Loucy (cell line): ENCODE measurements at regions not wholly inside any gene's neighbourhood (a gene's known extent, or its start where the extent isn't known, plus 50 kb on each side); places are given as distances from the start of the nearest gene placed in this dataset.

ENCODE experiments used
- H2AFZ ChIP-seq: fragments of 200-600 bp; sonication (generic); 2 replicates; pipeline ENCODE4 v1.6.0; 2016; ENCODE audit warnings: antibody characterized with exemption, mild to moderate bottlenecking, low read length, moderate library complexity
- H3F3A ChIP-seq: fragments of 200-600 bp; 2 replicates; pipeline ENCODE4 v1.6.0; 2016; ENCODE audit warnings: antibody characterized with exemption, low read depth, mild to moderate bottlenecking
- H3K27me3 ChIP-seq: fragments of 200-600 bp; sonication (generic); 2 replicates; pipeline ENCODE4 v1.6.1; 2014; ENCODE audit warnings: low read length, mild to moderate bottlenecking; ENCODE audit not compliant: insufficient read depth, poor library complexity, severe bottlenecking
- H3K36me3 ChIP-seq: fragments of 200-600 bp; sonication (generic); 2 replicates; pipeline ENCODE4 v1.6.1; 2016; ENCODE audit warnings: low read length; ENCODE audit not compliant: insufficient read depth
- H3K4me1 ChIP-seq: fragments of 200-600 bp; sonication (generic); 2 replicates; pipeline ENCODE4 v1.5.1; 2014; ENCODE audit warnings: low read length, mild to moderate bottlenecking; ENCODE audit not compliant: insufficient read depth, poor library complexity, severe bottlenecking
- H3K4me2 ChIP-seq: fragments of 200-600 bp; sonication (generic); 2 replicates; pipeline ENCODE4 v1.6.0; 2014; ENCODE audit warnings: antibody characterized with exemption, low read length, low read depth, mild to moderate bottlenecking; ENCODE audit not compliant: poor library complexity, severe bottlenecking
- H3K4me3 ChIP-seq: fragments of 200-600 bp; sonication (generic); 2 replicates; pipeline ENCODE4 v1.5.1; 2014; ENCODE audit warnings: low read length, mild to moderate bottlenecking, mixed read lengths; ENCODE audit not compliant: poor library complexity, severe bottlenecking
- H3K79me2 ChIP-seq: fragments of 200-600 bp; sonication (generic); 2 replicates; pipeline ENCODE4 v1.6.1; 2014; ENCODE audit warnings: low read length; ENCODE audit not compliant: insufficient read depth
- H3K9ac ChIP-seq: fragments of 200-600 bp; sonication (generic); 2 replicates; pipeline ENCODE4 v1.6.0; 2014; ENCODE audit warnings: mild to moderate bottlenecking, low read depth, low read length, moderate library complexity; ENCODE audit not compliant: poor library complexity, severe bottlenecking
- H3K9me2 ChIP-seq: fragments of 200-600 bp; sonication (generic); replicated peaks from 2 replicates; pipeline ENCODE4 v1.6.1; 2016; ENCODE audit warnings: low read depth, low read length, mixed read lengths
- H3K9me3 ChIP-seq: fragments of 200-600 bp; sonication (generic); 2 replicates; pipeline ENCODE4 v1.6.1; 2014; ENCODE audit warnings: mild to moderate bottlenecking, antibody characterized with exemption, low read length, low read depth; ENCODE audit not compliant: insufficient read depth
- H4K20me1 ChIP-seq: fragments of 200-600 bp; sonication (generic); 2 replicates; pipeline ENCODE4 v1.6.0; 2014; ENCODE audit warnings: antibody characterized with exemption, low read length, mild to moderate bottlenecking; ENCODE audit not compliant: insufficient read depth, poor library complexity, severe bottlenecking
- EZH2phosphoT487 ChIP-seq: fragments of 200-600 bp; IDR thresholded peaks from 2 replicates; pipeline ENCODE4 v1.6.1; 2018; ENCODE audit warnings: antibody characterized with exemption, mild to moderate bottlenecking, moderate library complexity, borderline replicate concordance
- TF ChIP-seq, protein P1 (sequence below): fragments of 200-600 bp; sonication (generic); conservative IDR thresholded peaks from 2 replicates; pipeline ENCODE4 v1.5.1; 2014; ENCODE audit warnings: mild to moderate bottlenecking, antibody characterized with exemption, low read length

DNA sequence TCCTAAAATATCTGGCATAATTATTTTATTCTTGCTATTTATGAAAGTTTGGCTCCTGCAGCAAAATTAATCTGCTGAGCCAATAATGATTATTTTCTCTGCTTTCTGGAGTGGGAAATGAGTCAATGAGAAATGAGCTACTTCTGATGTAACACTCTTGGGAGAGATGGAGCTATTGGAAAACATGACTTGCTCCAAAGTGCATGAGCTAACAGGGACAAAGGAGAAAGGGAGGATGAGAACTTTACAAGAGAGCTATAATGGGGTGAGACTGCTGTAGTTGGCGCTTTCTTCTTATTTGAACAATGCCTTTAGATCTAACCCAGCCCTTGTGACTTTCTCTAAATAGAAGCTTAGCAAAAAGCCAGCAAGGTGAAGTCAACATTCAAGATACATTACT is 615.1 kb downstream of the ANKRD50 start:
- H3K27me3 ChIP-seq = no peaks in the 10 kb centered on the region
- no peaks in the 10 kb centered on the region for H4K20me1 ChIP-seq
- no peaks in the 10 kb centered on the region for H3K79me2 ChIP-seq
- no peaks in the 10 kb centered on the region for H3K36me3 ChIP-seq
- no peaks in the 10 kb centered on the region for H3F3A ChIP-seq
- no peaks in the 10 kb centered on the region for H3K9me2 ChIP-seq
- no peak overlapping the region for H2AFZ ChIP-seq
- H3K9me3 ChIP-seq = no peaks in the 10 kb centered on the region
- no peak overlapping the region for H3K4me2 ChIP-seq
- H3K4me3 ChIP-seq = no peak overlapping the region
- TF ChIP-seq EZH2phosphoT487 = no peak
- TF ChIP-seq, protein P1, sequence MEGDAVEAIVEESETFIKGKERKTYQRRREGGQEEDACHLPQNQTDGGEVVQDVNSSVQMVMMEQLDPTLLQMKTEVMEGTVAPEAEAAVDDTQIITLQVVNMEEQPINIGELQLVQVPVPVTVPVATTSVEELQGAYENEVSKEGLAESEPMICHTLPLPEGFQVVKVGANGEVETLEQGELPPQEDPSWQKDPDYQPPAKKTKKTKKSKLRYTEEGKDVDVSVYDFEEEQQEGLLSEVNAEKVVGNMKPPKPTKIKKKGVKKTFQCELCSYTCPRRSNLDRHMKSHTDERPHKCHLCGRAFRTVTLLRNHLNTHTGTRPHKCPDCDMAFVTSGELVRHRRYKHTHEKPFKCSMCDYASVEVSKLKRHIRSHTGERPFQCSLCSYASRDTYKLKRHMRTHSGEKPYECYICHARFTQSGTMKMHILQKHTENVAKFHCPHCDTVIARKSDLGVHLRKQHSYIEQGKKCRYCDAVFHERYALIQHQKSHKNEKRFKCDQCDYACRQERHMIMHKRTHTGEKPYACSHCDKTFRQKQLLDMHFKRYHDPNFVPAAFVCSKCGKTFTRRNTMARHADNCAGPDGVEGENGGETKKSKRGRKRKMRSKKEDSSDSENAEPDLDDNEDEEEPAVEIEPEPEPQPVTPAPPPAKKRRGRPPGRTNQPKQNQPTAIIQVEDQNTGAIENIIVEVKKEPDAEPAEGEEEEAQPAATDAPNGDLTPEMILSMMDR = no peak
- H3K9ac ChIP-seq = no peak overlapping the region
- H3K4me1 ChIP-seq = no peaks in the 10 kb centered on the region

DNA sequence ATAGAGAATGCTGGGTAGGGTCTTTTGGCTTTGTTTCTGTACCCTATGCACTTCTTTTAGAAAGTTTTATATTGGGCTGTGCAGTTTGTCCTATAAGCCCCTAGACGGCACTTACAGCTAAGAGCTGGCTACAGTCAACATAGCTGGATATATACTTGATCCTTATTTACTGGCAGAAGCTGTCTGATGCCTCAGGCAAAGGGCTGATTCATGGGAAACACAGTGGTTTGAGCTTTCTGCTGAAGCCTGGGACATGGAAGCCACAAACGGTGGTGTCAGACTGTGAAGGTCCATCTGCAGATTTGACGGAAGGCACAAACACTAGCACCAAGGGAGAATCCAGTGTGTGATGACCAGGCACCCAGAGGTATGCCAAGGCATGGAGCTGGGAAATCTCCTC is 608.4 kb downstream of the ANKRD50 start:
- Histone ChIP-seq H2AFZ (no peak overlapping the region), H4K20me1 (no peaks in the 10 kb centered on the region), H3F3A (no peaks in the 10 kb centered on the region)

DNA sequence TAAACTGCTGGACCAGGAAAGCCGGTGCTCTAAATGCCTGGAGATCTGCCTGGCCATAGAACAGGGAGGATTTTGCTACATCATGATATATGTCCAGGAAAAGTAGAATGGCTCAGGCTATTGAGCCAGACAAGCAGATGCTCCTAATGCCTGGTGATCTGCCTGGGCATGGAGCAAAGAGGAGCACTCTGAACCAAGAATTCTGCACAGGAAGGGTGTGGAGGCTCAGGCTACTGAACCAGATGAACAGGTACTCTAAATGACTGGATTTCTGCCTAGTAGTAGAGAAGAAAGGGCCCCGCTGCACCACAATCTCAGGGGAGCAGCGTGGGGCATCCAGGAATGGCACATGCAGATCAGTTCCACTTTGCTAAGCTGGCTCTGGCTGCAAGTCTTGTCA is 607.9 kb downstream of the ANKRD50 start:
- no peaks in the 10 kb centered on the region for H3F3A ChIP-seq
- H3K4me2 ChIP-seq = no peak overlapping the region
- 0 out of 2 replicates have a peak, but pooled peaks cover 3% of the 10 kb centered on the region for H3K9me3 ChIP-seq
- H3K36me3 ChIP-seq = no peaks in the 10 kb centered on the region
- H2AFZ ChIP-seq = no peak overlapping the region
- no peaks in the 10 kb centered on the region for H3K27me3 ChIP-seq
- no peaks in the 10 kb centered on the region for H3K4me1 ChIP-seq
- no peak overlapping the region for H3K4me3 ChIP-seq
- H3K9me2 ChIP-seq = no peaks in the 10 kb centered on the region
- H3K79me2 ChIP-seq = no peaks in the 10 kb centered on the region
- H4K20me1 ChIP-seq = no peaks in the 10 kb centered on the region
- TF ChIP-seq, protein P1 = no peak
- TF ChIP-seq EZH2phosphoT487 = no peak
- H3K9ac ChIP-seq = no peak overlapping the region

More for the DNA sequence above, 608.4 kb downstream of the ANKRD50 start:
- no peaks in the 10 kb centered on the region for H3K36me3 ChIP-seq
- 0 out of 2 replicates have a peak, but pooled peaks cover 3% of the 10 kb centered on the region for H3K9me3 ChIP-seq
- no peaks in the 10 kb centered on the region for H3K4me1 ChIP-seq
- no peaks in the 10 kb centered on the region for H3K79me2 ChIP-seq
- H3K9ac ChIP-seq = no peak overlapping the region
- H3K9me2 ChIP-seq = no peaks in the 10 kb centered on the region
- no peak overlapping the region for H3K4me3 ChIP-seq
- TF ChIP-seq EZH2phosphoT487 = no peak
- TF ChIP-seq, protein P1 = no peak
- no peak overlapping the region for H3K4me2 ChIP-seq
- no peaks in the 10 kb centered on the region for H3K27me3 ChIP-seq
